IMR-90 (cell line): ENCODE measurements at regions not wholly inside any gene's neighbourhood (a gene's known extent, or its start where the extent isn't known, plus 50 kb on each side); places are given as distances from the start of the nearest gene placed in this dataset.

ENCODE experiments used
- ATAC-seq: fragments of 200-7000 bp; cut with Tn5 transposase; 2 replicates; pipeline ENCODE4 v1.9.1; 2020; ENCODE audit warnings: low read depth, mild to moderate bottlenecking, moderate library complexity
- BruUV-seq: library from RNA; stranded (reverse); fragments of 400-500 nt; replicated peaks from 2 replicates; lab custom pipeline; 2021; lab: Mats Ljungman, UMichigan
- CTCF ChIA-PET: fragments of 300-600 bp; formaldehyde crosslinking; extraction: SDS; loops from one replicate; lab custom pipeline; 2021; ENCODE audit warnings: antibody characterized with exemption; lab: Yijun Ruan, JAX
- POLR2A ChIA-PET: fragments of 300-600 bp; sonication (Branson Sonifier 250); formaldehyde crosslinking; loops from one replicate; lab custom pipeline; 2022; ENCODE audit warnings: antibody characterized with exemption; ENCODE audit not compliant: unreplicated experiment; lab: Charles Lee
- DNase-seq: peaks from one replicate; pipeline ENCODE4 v3.0.0; 2013
- H2AFZ ChIP-seq: replicated peaks from 2 replicates; pipeline ENCODE3; 2013; ENCODE audit warnings: low read length, mild to moderate bottlenecking; ENCODE audit not compliant: poor library complexity
- H2AK5ac ChIP-seq: 2 replicates; pipeline ENCODE4 v1.6.1; 2013; ENCODE audit warnings: low read depth, low read length, inconsistent platforms
- H2AK9ac ChIP-seq: replicated peaks from 2 replicates; pipeline ENCODE3; 2013; ENCODE audit warnings: mild to moderate bottlenecking, low read depth, low read length, moderate library complexity; ENCODE audit not compliant: poor library complexity
- H2BK120ac ChIP-seq: 2 replicates; pipeline ENCODE4 v1.6.1; 2013; ENCODE audit warnings: low read depth, low read length, inconsistent platforms
- H2BK15ac ChIP-seq: 3 replicates; pipeline ENCODE4 v1.6.1; 2013; ENCODE audit warnings: low read depth, low read length, inconsistent platforms
- H2BK20ac ChIP-seq: 2 replicates; pipeline ENCODE4 v1.6.1; 2013; ENCODE audit warnings: low read depth, mild to moderate bottlenecking, inconsistent platforms, low read length, moderate library complexity
- H2BK5ac ChIP-seq: 2 replicates; pipeline ENCODE4 v1.6.1; 2013; ENCODE audit warnings: mild to moderate bottlenecking, low read depth, low read length, inconsistent platforms; ENCODE audit not compliant: poor library complexity, severe bottlenecking
- H3K14ac ChIP-seq: replicated peaks from 2 replicates; pipeline ENCODE4 v1.6.1; 2013; ENCODE audit warnings: low read depth, low read length, inconsistent platforms
- H3K18ac ChIP-seq: 2 replicates; pipeline ENCODE4 v1.6.1; 2013; ENCODE audit warnings: low read depth, low read length, control low read depth
- H3K23ac ChIP-seq: 2 replicates; pipeline ENCODE4 v1.6.1; 2013; ENCODE audit warnings: low read depth, low read length, inconsistent platforms
- H3K27ac ChIP-seq: 2 replicates; pipeline ENCODE4 v1.5.1; 2013; ENCODE audit warnings: mild to moderate bottlenecking, control low read depth, low read length; ENCODE audit not compliant: insufficient read depth
- H3K27me3 ChIP-seq: 2 replicates; pipeline ENCODE4 v1.6.1; 2013; ENCODE audit warnings: low read length; ENCODE audit not compliant: control insufficient read depth, insufficient read depth
- H3K36me3 ChIP-seq: 2 replicates; pipeline ENCODE4 v1.6.1; 2013; ENCODE audit warnings: low read length, mixed read lengths; ENCODE audit not compliant: control insufficient read depth, insufficient read depth
- H3K4ac ChIP-seq: 2 replicates; pipeline ENCODE4 v1.6.1; 2013; ENCODE audit warnings: low read depth, low read length, inconsistent platforms
- H3K4me1 ChIP-seq: 2 replicates; pipeline ENCODE4 v1.6.1; 2013; ENCODE audit warnings: low read length, mixed read lengths; ENCODE audit not compliant: control insufficient read depth, insufficient read depth
- H3K4me2 ChIP-seq: 2 replicates; pipeline ENCODE4 v1.6.1; 2013; ENCODE audit warnings: low read depth, mild to moderate bottlenecking, control low read depth, low read length, moderate library complexity
- H3K4me3 ChIP-seq: 2 replicates; pipeline ENCODE4 v1.5.1; 2013; ENCODE audit warnings: low read depth, mild to moderate bottlenecking, control low read depth, low read length, moderate library complexity; ENCODE audit not compliant: insufficient read depth
- H3K56ac ChIP-seq: 2 replicates; pipeline ENCODE4 v1.6.1; 2013; ENCODE audit warnings: low read length, inconsistent platforms; ENCODE audit not compliant: insufficient read depth; ENCODE audit errors: extremely low read depth
- H3K79me1 ChIP-seq, 2 experiments: 2 replicates each; pipeline ENCODE4 v1.6.1; 2013; ENCODE audit warnings: low read length in 2 of 2, inconsistent platforms in 1 of 2, low read depth in 1 of 2
- H3K9ac ChIP-seq: 2 replicates; pipeline ENCODE4 v1.6.1; 2013; ENCODE audit warnings: low read depth, low read length, control low read depth
- H3K9me1 ChIP-seq: 2 replicates; pipeline ENCODE4 v1.6.1; 2013; ENCODE audit warnings: low read length, inconsistent platforms; ENCODE audit not compliant: insufficient read depth
- H3K9me3 ChIP-seq: 2 replicates; pipeline ENCODE4 v1.6.1; 2013; ENCODE audit warnings: low read length; ENCODE audit not compliant: control insufficient read depth, insufficient read depth
- H4K20me1 ChIP-seq: 2 replicates; pipeline ENCODE4 v1.6.1; 2013; ENCODE audit warnings: low read length, inconsistent platforms; ENCODE audit not compliant: insufficient read depth
- H4K5ac ChIP-seq: 2 replicates; pipeline ENCODE4 v1.6.1; 2013; ENCODE audit warnings: mild to moderate bottlenecking, low read depth, low read length, control low read depth
- H4K8ac ChIP-seq, 2 experiments: 2 replicates each; pipeline ENCODE4 v1.6.1; 2013; ENCODE audit warnings: low read depth in 2 of 2, low read length in 2 of 2, control low read depth in 1 of 2, inconsistent platforms in 1 of 2
- H4K91ac ChIP-seq: 2 replicates; pipeline ENCODE4 v1.6.1; 2013; ENCODE audit warnings: low read depth, low read length, inconsistent platforms; ENCODE audit not compliant: insufficient read depth
- BHLHE40 ChIP-seq: fragments of 150-350 bp; IDR thresholded peaks from 2 replicates; pipeline ENCODE4 v1.6.1; 2016; ENCODE audit warnings: mild to moderate bottlenecking, low read depth, low read length
- CEBPB ChIP-seq: IDR thresholded peaks from 2 replicates; pipeline ENCODE4 v1.6.1; 2012; ENCODE audit warnings: low read depth, low read length, improper control_type of control experiment
- CHD1 ChIP-seq: IDR thresholded peaks from 2 replicates; pipeline ENCODE4 v1.6.1; 2012; ENCODE audit warnings: low read depth, low read length, improper control_type of control experiment
- FOS ChIP-seq: fragments of 150-350 bp; IDR thresholded peaks from 2 replicates; pipeline ENCODE4 v1.6.1; 2016; ENCODE audit warnings: low read depth, low read length
- MAFK ChIP-seq: IDR thresholded peaks from 2 replicates; pipeline ENCODE4 v1.6.1; 2012; ENCODE audit warnings: low read depth, low read length, improper control_type of control experiment
- MAZ ChIP-seq: IDR thresholded peaks from 2 replicates; pipeline ENCODE4 v1.6.1; 2012; ENCODE audit warnings: low read depth, mild to moderate bottlenecking, low read length, improper control_type of control experiment, moderate library complexity, borderline replicate concordance
- MXI1 ChIP-seq: IDR thresholded peaks from 2 replicates; pipeline ENCODE4 v1.6.1; 2012; ENCODE audit warnings: low read depth, mild to moderate bottlenecking, low read length, moderate library complexity, borderline replicate concordance
- NFE2L2 ChIP-seq: fragments of 150-350 bp; IDR thresholded peaks from 2 replicates; pipeline ENCODE4 v1.6.1; 2016; ENCODE audit warnings: low read depth, mild to moderate bottlenecking, low read length
- POLR2A ChIP-seq: IDR thresholded peaks from 2 replicates; pipeline ENCODE4 v1.6.1; 2012; ENCODE audit warnings: mild to moderate bottlenecking, low read depth, low read length
- RAD21 ChIP-seq: IDR thresholded peaks from 2 replicates; pipeline ENCODE4 v1.6.1; 2012; ENCODE audit warnings: low read length, improper control_type of control experiment
- RCOR1 ChIP-seq: IDR thresholded peaks from 2 replicates; pipeline ENCODE4 v1.6.1; 2012; ENCODE audit warnings: mild to moderate bottlenecking, low read length, improper control_type of control experiment; ENCODE audit not compliant: insufficient replicate concordance
- RFX5 ChIP-seq: IDR thresholded peaks from 2 replicates; pipeline ENCODE4 v1.8.0; 2012; ENCODE audit warnings: low read depth, mild to moderate bottlenecking, low read length, moderate library complexity
- SMC3 ChIP-seq: fragments of 150-350 bp; IDR thresholded peaks from 2 replicates; pipeline ENCODE4 v1.6.1; 2016; ENCODE audit warnings: low read depth, mild to moderate bottlenecking, antibody characterized with exemption, low read length, moderate library complexity
- WGBS, 2 experiments: methylation state at CpG; one replicate each; pipeline versions ENCODE4 v1.1.5 to v1.1.7; 2013; ENCODE audit warnings: missing lambda C conversion rate in 2 of 2; ENCODE audit not compliant: insufficient read length in 1 of 2; ENCODE audit errors: extremely low coverage in 2 of 2; 5-methylcytosine and 5-hydroxymethylcytosine counted together
- dilution Hi-C: fragments of 300-500 bp; cut with HindIII; formaldehyde crosslinking; loops from one replicate; pipeline ENCODE4 v1.14.3; 2018; ENCODE audit warnings: low sequenced_read_pairs; ENCODE audit not compliant: unreplicated experiment
- in situ Hi-C: fragments of 300-500 bp; cut with MboI; formaldehyde crosslinking; loops from 3 replicates; pipeline ENCODE4 v1.14.3; 2019; ENCODE audit warnings: low sequenced_read_pairs, inconsistent platforms, mixed read lengths
- intact Hi-C: fragments of 100-400 bp; cut with micrococcal nuclease; formaldehyde crosslinking; loops from 2 replicates; pipeline ENCODE4 v1.10.0; 2022
- TF ChIP-seq, protein P1 (sequence below): fragments of 150-350 bp; IDR thresholded peaks from 2 replicates; pipeline ENCODE4 v1.6.1; 2017; ENCODE audit warnings: mild to moderate bottlenecking, antibody characterized with exemption, low read length, low read depth
- TF ChIP-seq, protein P2 (sequence below): fragments of 150-350 bp; IDR thresholded peaks from 2 replicates; pipeline ENCODE4 v1.6.1; 2016; ENCODE audit warnings: low read depth, mild to moderate bottlenecking, low read length, moderate library complexity, borderline replicate concordance
- TF ChIP-seq, protein P3 (sequence below): conservative IDR thresholded peaks from 2 replicates; pipeline ENCODE4 v1.5.1; 2012; ENCODE audit warnings: mild to moderate bottlenecking, low read depth, low read length, improper control_type of control experiment

DNA sequence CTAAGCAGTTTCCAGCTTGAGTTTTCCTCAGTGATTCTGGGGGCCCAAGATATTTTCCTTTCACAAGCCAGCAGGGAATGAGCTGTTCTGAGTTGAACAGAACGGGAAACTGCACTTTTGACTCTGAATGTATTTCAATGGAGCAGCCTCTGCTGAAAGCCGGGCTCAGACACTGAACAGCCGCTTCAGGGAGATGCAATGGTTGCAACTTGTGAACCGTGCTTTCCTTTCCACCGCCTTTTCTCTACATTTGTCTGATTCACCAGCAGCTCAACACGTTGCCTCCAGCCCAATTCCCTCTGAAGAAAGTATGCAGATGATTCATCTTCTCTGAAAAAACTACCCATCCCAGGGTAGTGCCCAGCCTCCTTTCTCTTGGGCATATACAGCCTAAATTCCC is 119.3 kb upstream of the PKDCC start:
- POLR2A ChIA-PET: no interaction called here
- Histone ChIP-seq H3K4me2 (no peak overlapping the region), H3K79me1 (no peaks in the 10 kb centered on the region), H3K9ac (no peak overlapping the region), H3K27me3 (no peaks in the 10 kb centered on the region), H3K36me3 (no peaks in the 10 kb centered on the region), H3K9me3 (no peaks in the 10 kb centered on the region), H4K91ac (no peak overlapping the region), H3K56ac (no peak overlapping the region), H2BK20ac (no peak overlapping the region), H4K5ac (no peak overlapping the region; the same call in 1 of the 2 replicates), H2BK120ac (no peak overlapping the region), H3K27ac (no peak overlapping the region), H3K18ac (no peak overlapping the region), H4K8ac (no peak overlapping the region), H3K4me1 (peaks cover 18% of the 10 kb centered on the region), H4K20me1 (no peaks in the 10 kb centered on the region), H3K23ac (no peak overlapping the region), H2AFZ (no peak overlapping the region), H3K4ac (no peak overlapping the region), H3K4me3 (no peak overlapping the region), H2BK5ac (no peak overlapping the region), H3K14ac (no peak overlapping the region), H2AK9ac (no peak overlapping the region), H3K9me1 (peaks cover 2% of the 10 kb centered on the region), H2AK5ac (peak overlapping the region; percentile 73; the same call in 1 of the 2 replicates), H2BK15ac (no peak overlapping the region)
- CTCF ChIA-PET: no interaction called here
- ATAC-seq: peak; percentile 68
- BruUV-seq: no TSS peak
- DNase-seq: peak; percentile 80
- intact Hi-C loops (no loop called here), in situ Hi-C loops (no loop called here), dilution Hi-C loops (no loop called here)
- TF ChIP-seq BHLHE40: peak; percentile 13; the same call in 1 of the 2 replicates
- TF ChIP-seq MXI1: 0 out of 2 replicates have a peak, but pooled peaks have one; percentile 11
- no peak for TF ChIP-seq POLR2A
- no peak for TF ChIP-seq CHD1
- TF ChIP-seq CEBPB: no peak
- TF ChIP-seq MAZ: no peak
- TF ChIP-seq RAD21: no peak
- no peak for TF ChIP-seq RCOR1
- peak; percentile 66; the same call in 1 of the 2 replicates for TF ChIP-seq FOS
- TF ChIP-seq, protein P1, sequence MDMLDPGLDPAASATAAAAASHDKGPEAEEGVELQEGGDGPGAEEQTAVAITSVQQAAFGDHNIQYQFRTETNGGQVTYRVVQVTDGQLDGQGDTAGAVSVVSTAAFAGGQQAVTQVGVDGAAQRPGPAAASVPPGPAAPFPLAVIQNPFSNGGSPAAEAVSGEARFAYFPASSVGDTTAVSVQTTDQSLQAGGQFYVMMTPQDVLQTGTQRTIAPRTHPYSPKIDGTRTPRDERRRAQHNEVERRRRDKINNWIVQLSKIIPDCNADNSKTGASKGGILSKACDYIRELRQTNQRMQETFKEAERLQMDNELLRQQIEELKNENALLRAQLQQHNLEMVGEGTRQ: no peak
- TF ChIP-seq NFE2L2: no peak
- TF ChIP-seq, protein P2, sequence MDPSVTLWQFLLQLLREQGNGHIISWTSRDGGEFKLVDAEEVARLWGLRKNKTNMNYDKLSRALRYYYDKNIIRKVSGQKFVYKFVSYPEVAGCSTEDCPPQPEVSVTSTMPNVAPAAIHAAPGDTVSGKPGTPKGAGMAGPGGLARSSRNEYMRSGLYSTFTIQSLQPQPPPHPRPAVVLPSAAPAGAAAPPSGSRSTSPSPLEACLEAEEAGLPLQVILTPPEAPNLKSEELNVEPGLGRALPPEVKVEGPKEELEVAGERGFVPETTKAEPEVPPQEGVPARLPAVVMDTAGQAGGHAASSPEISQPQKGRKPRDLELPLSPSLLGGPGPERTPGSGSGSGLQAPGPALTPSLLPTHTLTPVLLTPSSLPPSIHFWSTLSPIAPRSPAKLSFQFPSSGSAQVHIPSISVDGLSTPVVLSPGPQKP: no peak
- peak; percentile 7; the same call in 1 of the 2 replicates for TF ChIP-seq MAFK
- TF ChIP-seq RFX5: no peak
- TF ChIP-seq, protein P3, sequence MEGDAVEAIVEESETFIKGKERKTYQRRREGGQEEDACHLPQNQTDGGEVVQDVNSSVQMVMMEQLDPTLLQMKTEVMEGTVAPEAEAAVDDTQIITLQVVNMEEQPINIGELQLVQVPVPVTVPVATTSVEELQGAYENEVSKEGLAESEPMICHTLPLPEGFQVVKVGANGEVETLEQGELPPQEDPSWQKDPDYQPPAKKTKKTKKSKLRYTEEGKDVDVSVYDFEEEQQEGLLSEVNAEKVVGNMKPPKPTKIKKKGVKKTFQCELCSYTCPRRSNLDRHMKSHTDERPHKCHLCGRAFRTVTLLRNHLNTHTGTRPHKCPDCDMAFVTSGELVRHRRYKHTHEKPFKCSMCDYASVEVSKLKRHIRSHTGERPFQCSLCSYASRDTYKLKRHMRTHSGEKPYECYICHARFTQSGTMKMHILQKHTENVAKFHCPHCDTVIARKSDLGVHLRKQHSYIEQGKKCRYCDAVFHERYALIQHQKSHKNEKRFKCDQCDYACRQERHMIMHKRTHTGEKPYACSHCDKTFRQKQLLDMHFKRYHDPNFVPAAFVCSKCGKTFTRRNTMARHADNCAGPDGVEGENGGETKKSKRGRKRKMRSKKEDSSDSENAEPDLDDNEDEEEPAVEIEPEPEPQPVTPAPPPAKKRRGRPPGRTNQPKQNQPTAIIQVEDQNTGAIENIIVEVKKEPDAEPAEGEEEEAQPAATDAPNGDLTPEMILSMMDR: no peak
- no peak for TF ChIP-seq SMC3
- WGBS, 2 experiments: 27% methylated on average over 6 of the region's 6 CpGs; no CpG with 5 or more reads in 1 of the 2 experiments
